ENCODE measurements at regions not wholly inside any gene's neighbourhood (a gene's known extent, or its start where the extent isn't known, plus 50 kb on each side); places are given as distances from the start of the nearest gene placed in this dataset.

DNA sequence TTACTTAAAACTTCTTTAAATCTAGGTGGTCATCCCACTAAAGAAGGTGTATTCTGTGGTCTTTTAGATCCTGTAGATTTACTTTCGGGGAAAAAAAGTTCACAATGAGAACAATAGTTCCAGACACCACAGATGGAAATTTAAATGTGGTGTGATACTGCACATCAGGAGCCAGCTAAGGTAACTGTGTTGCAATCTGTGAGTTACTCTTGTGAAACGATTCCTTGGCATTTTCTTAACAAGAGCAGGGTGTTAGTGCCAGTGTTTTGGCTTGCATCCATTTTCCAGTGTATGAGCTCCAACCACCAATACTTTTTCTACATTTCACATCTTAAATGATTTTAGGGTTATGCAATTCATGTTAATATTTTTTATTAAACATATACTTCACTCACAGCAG is 674.5 kb downstream of the CETN3 start:
- TF ChIP-seq, protein P1, sequence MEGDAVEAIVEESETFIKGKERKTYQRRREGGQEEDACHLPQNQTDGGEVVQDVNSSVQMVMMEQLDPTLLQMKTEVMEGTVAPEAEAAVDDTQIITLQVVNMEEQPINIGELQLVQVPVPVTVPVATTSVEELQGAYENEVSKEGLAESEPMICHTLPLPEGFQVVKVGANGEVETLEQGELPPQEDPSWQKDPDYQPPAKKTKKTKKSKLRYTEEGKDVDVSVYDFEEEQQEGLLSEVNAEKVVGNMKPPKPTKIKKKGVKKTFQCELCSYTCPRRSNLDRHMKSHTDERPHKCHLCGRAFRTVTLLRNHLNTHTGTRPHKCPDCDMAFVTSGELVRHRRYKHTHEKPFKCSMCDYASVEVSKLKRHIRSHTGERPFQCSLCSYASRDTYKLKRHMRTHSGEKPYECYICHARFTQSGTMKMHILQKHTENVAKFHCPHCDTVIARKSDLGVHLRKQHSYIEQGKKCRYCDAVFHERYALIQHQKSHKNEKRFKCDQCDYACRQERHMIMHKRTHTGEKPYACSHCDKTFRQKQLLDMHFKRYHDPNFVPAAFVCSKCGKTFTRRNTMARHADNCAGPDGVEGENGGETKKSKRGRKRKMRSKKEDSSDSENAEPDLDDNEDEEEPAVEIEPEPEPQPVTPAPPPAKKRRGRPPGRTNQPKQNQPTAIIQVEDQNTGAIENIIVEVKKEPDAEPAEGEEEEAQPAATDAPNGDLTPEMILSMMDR (IDR thresholded peaks at IDR 0.05): no peak
- TF ChIP-seq POLR2A (IDR thresholded peaks at IDR 0.05) (no peak), POLR2AphosphoS5 (IDR thresholded peaks at IDR 0.05) (no peak), EP300 (IDR thresholded peaks at IDR 0.05; ENCODE audit: low read depth) (no peak)
